ENCODE measurements at regions not wholly inside any gene's neighbourhood (a gene's known extent, or its start where the extent isn't known, plus 50 kb on each side); places are given as distances from the start of the nearest gene placed in this dataset.

- no peak for TF ChIP-seq CTCF (IDR thresholded peaks at IDR 0.05; ENCODE audit: poor library complexity, severe bottlenecking)
- no peak for DNase-seq (ENCODE audit: low spot score)
- Histone ChIP-seq H3K4me1 (ENCODE audit: insufficient read depth, poor library complexity, severe bottlenecking) (peaks cover 11% of the 10 kb centered on the region), H3K27ac (ENCODE audit: poor library complexity, severe bottlenecking) (no peak overlapping the region), H3K4me3 (ENCODE audit: severe bottlenecking) (no peak overlapping the region), H3K9me3 (ENCODE audit: severe bottlenecking) (no peaks in the 10 kb centered on the region), H3K36me3 (ENCODE audit: low read depth) (no peaks in the 10 kb centered on the region), H3K27me3 (ENCODE audit: insufficient read depth, poor library complexity, severe bottlenecking) (no peaks in the 10 kb centered on the region)
- ATAC-seq (ENCODE audit: low read depth), result no peak
Observed at GRCh38 chr3:187836823-187837770, 91.8 kb upstream of the BCL6 start.

- TF ChIP-seq CTCF (IDR thresholded peaks at IDR 0.05; ENCODE audit: poor library complexity, severe bottlenecking), result no peak
- Histone ChIP-seq H3K36me3 (ENCODE audit: low read depth) (no peaks in the 10 kb centered on the region), H3K4me1 (ENCODE audit: insufficient read depth, poor library complexity, severe bottlenecking) (peaks cover 11% of the 10 kb centered on the region), H3K27me3 (ENCODE audit: insufficient read depth, poor library complexity, severe bottlenecking) (no peaks in the 10 kb centered on the region), H3K9me3 (ENCODE audit: severe bottlenecking) (no peaks in the 10 kb centered on the region), H3K4me3 (ENCODE audit: severe bottlenecking) (no peak overlapping the region), H3K27ac (ENCODE audit: poor library complexity, severe bottlenecking) (no peak overlapping the region)
- ATAC-seq (ENCODE audit: low read depth), result no peak
- DNase-seq (ENCODE audit: low spot score), result no peak
Observed at GRCh38 chr3:187838016-187838540, 92.8 kb upstream of the BCL6 start.

GRCh38 chr3:187839422-187839821 is 94.2 kb upstream of the BCL6 start:
- TF ChIP-seq CTCF (IDR thresholded peaks at IDR 0.05; ENCODE audit: poor library complexity, severe bottlenecking), result no peak
- no peaks in the 10 kb centered on the region for H3K9me3 ChIP-seq (ENCODE audit: severe bottlenecking)
- 0 out of 3 replicates have a peak, but pooled peaks have one; percentile 40 for ATAC-seq (ENCODE audit: low read depth)

GRCh38 chr3:187840856-187841255 is 95.6 kb upstream of the BCL6 start:
- no peaks in the 10 kb centered on the region for H3K9me3 ChIP-seq (ENCODE audit: severe bottlenecking)
- peaks cover 11% of the 10 kb centered on the region for H3K4me1 ChIP-seq (ENCODE audit: insufficient read depth, poor library complexity, severe bottlenecking)
- no peaks in the 10 kb centered on the region for H3K27me3 ChIP-seq (ENCODE audit: insufficient read depth, poor library complexity, severe bottlenecking)
- ATAC-seq (ENCODE audit: low read depth) (no peak), DNase-seq (ENCODE audit: low spot score) (no peak)
- H3K36me3 ChIP-seq (ENCODE audit: low read depth), result no peaks in the 10 kb centered on the region
- no peak for TF ChIP-seq CTCF (IDR thresholded peaks at IDR 0.05; ENCODE audit: poor library complexity, severe bottlenecking)
- H3K4me3 ChIP-seq (ENCODE audit: severe bottlenecking), result no peak overlapping the region
- H3K27ac ChIP-seq (ENCODE audit: poor library complexity, severe bottlenecking), result no peak overlapping the region

More at GRCh38 chr3:187839422-187839821, 94.2 kb upstream of the BCL6 start:
- Histone ChIP-seq H3K4me3 (ENCODE audit: severe bottlenecking) (no peak overlapping the region), H3K4me1 (ENCODE audit: insufficient read depth, poor library complexity, severe bottlenecking) (peaks cover 11% of the 10 kb centered on the region), H3K27ac (ENCODE audit: poor library complexity, severe bottlenecking) (no peak overlapping the region), H3K27me3 (ENCODE audit: insufficient read depth, poor library complexity, severe bottlenecking) (no peaks in the 10 kb centered on the region), H3K36me3 (ENCODE audit: low read depth) (no peaks in the 10 kb centered on the region)
- DNase-seq (ENCODE audit: low spot score), result no peak

All from RWPE2 (cell line).